ENCODE measurements at regions not wholly inside any gene's neighbourhood (a gene's known extent, or its start where the extent isn't known, plus 50 kb on each side); places are given as distances from the start of the nearest gene placed in this dataset.

GRCh38 chr1:48093147-48093546 is 96.0 kb upstream of the TRABD2B start:
- TF ChIP-seq CTCF (IDR thresholded peaks at IDR 0.05 in 2 of 3, conservative IDR thresholded peaks at IDR 0.05 in 1 of 3; ENCODE audit: insufficient read depth in 2 of 3, low read depth in 1 of 3, low read length in 3 of 3) (no peak), PHF8 (IDR thresholded peaks at IDR 0.05; ENCODE audit: borderline replicate concordance, low read length) (no peak), POLR2AphosphoS2 (IDR thresholded peaks at IDR 0.05; ENCODE audit: low read length) (no peak), ZNF277 (CRISPR knock-in tag; IDR thresholded peaks at IDR 0.05; ENCODE audit: borderline replicate concordance) (no peak)

Data from K562 (cell line).